ENCODE measurements at regions not wholly inside any gene's neighbourhood (a gene's known extent, or its start where the extent isn't known, plus 50 kb on each side); places are given as distances from the start of the nearest gene placed in this dataset.

DNA sequence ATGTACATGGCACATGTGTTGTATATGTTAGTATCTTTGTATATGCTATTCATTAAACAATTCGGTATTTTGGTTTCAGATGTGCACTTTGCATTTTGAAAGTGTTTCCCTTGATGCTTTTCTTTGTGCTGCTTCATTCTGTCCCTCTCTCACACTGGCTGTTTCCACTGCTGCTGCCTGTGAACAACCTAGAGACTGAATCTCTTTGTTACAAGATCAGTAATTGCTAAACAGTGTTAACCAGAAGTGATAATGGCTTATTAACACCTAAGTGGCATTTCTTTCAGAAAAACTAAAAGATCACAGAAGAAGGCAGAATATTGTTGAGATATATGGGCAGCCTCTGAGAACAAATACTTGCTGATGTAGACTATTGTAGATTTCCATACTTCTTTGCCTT lies 84.7 kb downstream of the KIF2B start:
- no peaks in the 10 kb centered on the region for H4K20me1 ChIP-seq (ENCODE audit: insufficient read depth, low read length)
- no peak overlapping the region for H2BK20ac ChIP-seq (ENCODE audit: low read depth, low read length)
- no peak overlapping the region for H2AFZ ChIP-seq (replicated peaks; ENCODE audit: low read length, poor library complexity)
- dilution Hi-C loops (cut with HindIII; ENCODE audit: low sequenced_read_pairs, unreplicated experiment): no loop called here
- H2AK5ac ChIP-seq (ENCODE audit: low read depth, low read length): no peak overlapping the region
- no peak overlapping the region for H3K18ac ChIP-seq (ENCODE audit: low read depth, low read length)
- no peak overlapping the region for H4K8ac ChIP-seq (ENCODE audit: low read depth in 2 of 2, low read length in 2 of 2)
- H3K23ac ChIP-seq (ENCODE audit: low read depth, low read length): no peak overlapping the region
- no peak overlapping the region for H2AK9ac ChIP-seq (replicated peaks; ENCODE audit: low read depth, low read length, poor library complexity)
- H3K27ac ChIP-seq (ENCODE audit: insufficient read depth, low read length): no peak overlapping the region
- H3K4me3 ChIP-seq (ENCODE audit: insufficient read depth, low read depth, low read length): no peak overlapping the region
- no peak overlapping the region for H4K5ac ChIP-seq (ENCODE audit: low read depth, low read length)
- ATAC-seq (ENCODE audit: low read depth) (no peak), DNase-seq (no peak)
- H3K4ac ChIP-seq (ENCODE audit: low read depth, low read length): no peak overlapping the region
- no peaks in the 10 kb centered on the region for H3K36me3 ChIP-seq (ENCODE audit: control insufficient read depth, insufficient read depth, low read length)
- TF ChIP-seq POLR2A (IDR thresholded peaks at IDR 0.05; ENCODE audit: low read depth, low read length): no peak
- TF ChIP-seq CHD1 (IDR thresholded peaks at IDR 0.05; ENCODE audit: low read depth, low read length): no peak
- TF ChIP-seq CEBPB (IDR thresholded peaks at IDR 0.05; ENCODE audit: low read depth, low read length): no peak
- TF ChIP-seq SMC3 (IDR thresholded peaks at IDR 0.05; ENCODE audit: low read depth, low read length): no peak
- TF ChIP-seq MXI1 (IDR thresholded peaks at IDR 0.05; ENCODE audit: borderline replicate concordance, low read depth, low read length): no peak
- TF ChIP-seq MAFK (IDR thresholded peaks at IDR 0.05; ENCODE audit: low read depth, low read length): no peak
- TF ChIP-seq, protein P1, sequence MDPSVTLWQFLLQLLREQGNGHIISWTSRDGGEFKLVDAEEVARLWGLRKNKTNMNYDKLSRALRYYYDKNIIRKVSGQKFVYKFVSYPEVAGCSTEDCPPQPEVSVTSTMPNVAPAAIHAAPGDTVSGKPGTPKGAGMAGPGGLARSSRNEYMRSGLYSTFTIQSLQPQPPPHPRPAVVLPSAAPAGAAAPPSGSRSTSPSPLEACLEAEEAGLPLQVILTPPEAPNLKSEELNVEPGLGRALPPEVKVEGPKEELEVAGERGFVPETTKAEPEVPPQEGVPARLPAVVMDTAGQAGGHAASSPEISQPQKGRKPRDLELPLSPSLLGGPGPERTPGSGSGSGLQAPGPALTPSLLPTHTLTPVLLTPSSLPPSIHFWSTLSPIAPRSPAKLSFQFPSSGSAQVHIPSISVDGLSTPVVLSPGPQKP (IDR thresholded peaks at IDR 0.05; ENCODE audit: borderline replicate concordance, low read depth, low read length): no peak
- TF ChIP-seq BHLHE40 (IDR thresholded peaks at IDR 0.05; ENCODE audit: low read depth, low read length): no peak
- TF ChIP-seq MAZ (IDR thresholded peaks at IDR 0.05; ENCODE audit: borderline replicate concordance, low read depth, low read length): no peak
- TF ChIP-seq, protein P2, sequence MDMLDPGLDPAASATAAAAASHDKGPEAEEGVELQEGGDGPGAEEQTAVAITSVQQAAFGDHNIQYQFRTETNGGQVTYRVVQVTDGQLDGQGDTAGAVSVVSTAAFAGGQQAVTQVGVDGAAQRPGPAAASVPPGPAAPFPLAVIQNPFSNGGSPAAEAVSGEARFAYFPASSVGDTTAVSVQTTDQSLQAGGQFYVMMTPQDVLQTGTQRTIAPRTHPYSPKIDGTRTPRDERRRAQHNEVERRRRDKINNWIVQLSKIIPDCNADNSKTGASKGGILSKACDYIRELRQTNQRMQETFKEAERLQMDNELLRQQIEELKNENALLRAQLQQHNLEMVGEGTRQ (IDR thresholded peaks at IDR 0.05; ENCODE audit: low read depth, low read length): no peak
- no peak for TF ChIP-seq NFE2L2 (IDR thresholded peaks at IDR 0.05; ENCODE audit: low read depth, low read length)
- TF ChIP-seq RCOR1 (IDR thresholded peaks at IDR 0.05; ENCODE audit: insufficient replicate concordance, low read length): no peak
- TF ChIP-seq FOS (IDR thresholded peaks at IDR 0.05; ENCODE audit: low read depth, low read length): no peak
- no peak for TF ChIP-seq RAD21 (IDR thresholded peaks at IDR 0.05; ENCODE audit: low read length)
- no peak for TF ChIP-seq RFX5 (IDR thresholded peaks at IDR 0.05; ENCODE audit: low read depth, low read length)
- TF ChIP-seq, protein P3, sequence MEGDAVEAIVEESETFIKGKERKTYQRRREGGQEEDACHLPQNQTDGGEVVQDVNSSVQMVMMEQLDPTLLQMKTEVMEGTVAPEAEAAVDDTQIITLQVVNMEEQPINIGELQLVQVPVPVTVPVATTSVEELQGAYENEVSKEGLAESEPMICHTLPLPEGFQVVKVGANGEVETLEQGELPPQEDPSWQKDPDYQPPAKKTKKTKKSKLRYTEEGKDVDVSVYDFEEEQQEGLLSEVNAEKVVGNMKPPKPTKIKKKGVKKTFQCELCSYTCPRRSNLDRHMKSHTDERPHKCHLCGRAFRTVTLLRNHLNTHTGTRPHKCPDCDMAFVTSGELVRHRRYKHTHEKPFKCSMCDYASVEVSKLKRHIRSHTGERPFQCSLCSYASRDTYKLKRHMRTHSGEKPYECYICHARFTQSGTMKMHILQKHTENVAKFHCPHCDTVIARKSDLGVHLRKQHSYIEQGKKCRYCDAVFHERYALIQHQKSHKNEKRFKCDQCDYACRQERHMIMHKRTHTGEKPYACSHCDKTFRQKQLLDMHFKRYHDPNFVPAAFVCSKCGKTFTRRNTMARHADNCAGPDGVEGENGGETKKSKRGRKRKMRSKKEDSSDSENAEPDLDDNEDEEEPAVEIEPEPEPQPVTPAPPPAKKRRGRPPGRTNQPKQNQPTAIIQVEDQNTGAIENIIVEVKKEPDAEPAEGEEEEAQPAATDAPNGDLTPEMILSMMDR (conservative IDR thresholded peaks at IDR 0.05; ENCODE audit: low read depth, low read length): no peak
- no CpG with 5 or more reads among the region's 1 CpG for WGBS, 2 experiments (ENCODE audit: extremely low coverage in 2 of 2, insufficient read length in 1 of 2)
- no peak overlapping the region for H2BK15ac ChIP-seq (ENCODE audit: low read depth, low read length)
- no peak overlapping the region for H2BK5ac ChIP-seq (ENCODE audit: low read depth, low read length, poor library complexity, severe bottlenecking)
- H3K9me3 ChIP-seq (ENCODE audit: control insufficient read depth, insufficient read depth, low read length): peaks cover 2% of the 10 kb centered on the region; the same call in 1 of the 2 replicates
- intact Hi-C loops (cut with micrococcal nuclease): no loop called here
- no peak overlapping the region for H3K14ac ChIP-seq (replicated peaks; ENCODE audit: low read depth, low read length)
- H3K9me1 ChIP-seq (ENCODE audit: insufficient read depth, low read length): no peaks in the 10 kb centered on the region
- BruUV-seq (replicated peaks): no TSS peak
- H3K9ac ChIP-seq (ENCODE audit: low read depth, low read length): no peak overlapping the region
- in situ Hi-C loops (cut with MboI; ENCODE audit: low sequenced_read_pairs): no loop called here
- H3K56ac ChIP-seq (ENCODE audit: extremely low read depth, insufficient read depth, low read length): no peak overlapping the region
- ChIA-PET POLR2A (ENCODE audit: unreplicated experiment) (no interaction called here), CTCF (no interaction called here)
- H2BK120ac ChIP-seq (ENCODE audit: low read depth, low read length): no peak overlapping the region
- H4K91ac ChIP-seq (ENCODE audit: insufficient read depth, low read depth, low read length): no peak overlapping the region
- no peaks in the 10 kb centered on the region for H3K27me3 ChIP-seq (ENCODE audit: control insufficient read depth, insufficient read depth, low read length)
- H3K79me1 ChIP-seq (ENCODE audit: low read depth in 1 of 2, low read length in 2 of 2): no peaks in the 10 kb centered on the region
- no peaks in the 10 kb centered on the region for H3K4me1 ChIP-seq (ENCODE audit: control insufficient read depth, insufficient read depth, low read length)
- H3K4me2 ChIP-seq (ENCODE audit: low read depth, low read length): no peak overlapping the region

Measured in IMR-90 (cell line).